K562 (cell line): ENCODE measurements at regions not wholly inside any gene's neighbourhood (a gene's known extent, or its start where the extent isn't known, plus 50 kb on each side); places are given as distances from the start of the nearest gene placed in this dataset.

Source experiments
- ATAC-seq: fragments of 200-7000 bp; cut with Tn5 transposase; 3 replicates; pipeline ENCODE4 v1.9.1; 2020; ENCODE audit warnings: moderate library complexity
- BruUV-seq: library from RNA; stranded (reverse); fragments of 400-500 nt; replicated peaks from 2 replicates; lab custom pipeline; 2021; lab: Mats Ljungman, UMichigan
- CTCF ChIA-PET: fragments of 300-600 bp; formaldehyde crosslinking; extraction: SDS; loops from one replicate; lab custom pipeline; 2021; ENCODE audit warnings: low intra/inter-chr PET ratio; lab: Yijun Ruan, JAX
- POLR2A ChIA-PET: fragments of 300-600, 350-650 bp; sonication (Branson Sonifier 250); formaldehyde crosslinking; extraction: SDS; loops from one replicate; lab custom pipeline; 2021; ENCODE audit warnings: antibody characterized with exemption, inconsistent platforms; lab: Yijun Ruan, JAX
- DNase-seq, 4 experiments: peaks; one replicate each; pipeline versions ENCODE4 v3.0.0 to v3.0.0-alpha.2; 2011 to 2018; ENCODE audit warnings: low spot score in 3 of 4, mixed read lengths in 3 of 4; ENCODE audit errors: extremely low read depth in 1 of 4
- FAIRE-seq: peaks from 2 replicates; lab custom pipeline; 2011; peaks lifted over from hg19 to GRCh38; lab: Jason Lieb, UNC
- H2AFZ ChIP-seq: 2 replicates; pipeline ENCODE4 v1.6.0; 2011; ENCODE audit warnings: low read depth, low read length, control low read depth, inconsistent platforms
- H3K27ac ChIP-seq: fragments of 200-600 bp; 3 replicates; pipeline ENCODE4 v1.8.0; 2011; ENCODE audit warnings: low read depth, mild to moderate bottlenecking, control low read depth, inconsistent platforms, low read length, moderate library complexity, mixed read lengths; ENCODE audit errors: extremely low read depth
- H3K27me3 ChIP-seq, 2 experiments: fragments of 300-600 bp in 1 of 2; 2 replicates in 1 of 2; 3 replicates in 1 of 2; pipeline versions ENCODE4 v1.6.0 to v1.8.0; 2011; ENCODE audit warnings: inconsistent platforms in 2 of 2, low read length in 2 of 2, mild to moderate bottlenecking in 1 of 2, mixed read lengths in 1 of 2, moderate library complexity in 1 of 2; ENCODE audit not compliant: control insufficient read depth in 2 of 2, insufficient read depth in 2 of 2
- H3K36me3 ChIP-seq: fragments of 300-600 bp; 3 replicates; pipeline ENCODE4 v1.8.0; 2011; ENCODE audit warnings: mild to moderate bottlenecking, low read length, inconsistent platforms; ENCODE audit not compliant: control insufficient read depth, insufficient read depth
- H3K4me1 ChIP-seq, 2 experiments: fragments of 200-600 bp in 1 of 2; replicated peaks in 1 of 2; 2 replicates in 1 of 2; 3 replicates in 1 of 2; pipeline versions ENCODE4 v1.5.1 to v1.8.0; 2011; ENCODE audit warnings: inconsistent platforms in 2 of 2, low read length in 2 of 2, mild to moderate bottlenecking in 1 of 2, mixed read lengths in 1 of 2, moderate library complexity in 1 of 2; ENCODE audit not compliant: control insufficient read depth in 2 of 2, insufficient read depth in 2 of 2
- H3K4me2 ChIP-seq: 2 replicates; pipeline ENCODE4 v1.6.1; 2011; ENCODE audit warnings: low read length, control low read depth, inconsistent platforms, mixed read lengths; ENCODE audit not compliant: insufficient read depth
- H3K4me3 ChIP-seq: fragments of 200-600 bp; sonication (generic), shearing (Covaris generic); 2 replicates; pipeline ENCODE4 v1.5.1; 2016; ENCODE audit warnings: control low read depth, inconsistent platforms
- H3K79me2 ChIP-seq: fragments of 200-600 bp; 3 replicates; pipeline ENCODE4 v1.8.0; 2011; ENCODE audit warnings: low read length, inconsistent platforms; ENCODE audit not compliant: control insufficient read depth, insufficient read depth
- H3K9ac ChIP-seq, 2 experiments: 2 replicates each; pipeline versions ENCODE4 v1.6.0 to v1.6.1; 2011; ENCODE audit warnings: low read depth in 2 of 2, low read length in 2 of 2, control low read depth in 1 of 2, inconsistent platforms in 1 of 2, mild to moderate bottlenecking in 1 of 2, mixed read lengths in 1 of 2; ENCODE audit not compliant: insufficient read depth in 1 of 2
- H3K9me1 ChIP-seq: one replicate; pipeline ENCODE4 v1.6.0; 2011; ENCODE audit warnings: inconsistent platforms, mild to moderate bottlenecking, low read length, moderate library complexity; ENCODE audit not compliant: control insufficient read depth, insufficient read depth
- H3K9me3 ChIP-seq: replicated peaks from 2 replicates; pipeline ENCODE4 v1.5.1; 2011; ENCODE audit warnings: low read depth, low read length, inconsistent platforms; ENCODE audit not compliant: control insufficient read depth, insufficient read depth
- H4K20me1 ChIP-seq: replicated peaks from 2 replicates; pipeline ENCODE4 v1.6.1; 2011; ENCODE audit warnings: low read length, inconsistent platforms, mixed read lengths; ENCODE audit not compliant: control insufficient read depth, insufficient read depth
- WGBS: fragments of 100-300 bp; shearing (Covaris generic); methylation state at CpG from one replicate; pipeline ENCODE4 v1.1.6; 2016; ENCODE audit warnings: low coverage, mixed read lengths; ENCODE audit not compliant: insufficient coverage; ENCODE audit errors: missing lambda C conversion rate; 5-methylcytosine and 5-hydroxymethylcytosine counted together
- in situ Hi-C: fragments of 300-500 bp; cut with MboI; formaldehyde crosslinking; loops from 4 replicates; pipeline ENCODE4 v1.15.0; 2018; ENCODE audit warnings: inconsistent platforms, mixed read lengths
- intact Hi-C: fragments of 100-400 bp; cut with micrococcal nuclease; formaldehyde crosslinking; loops from 2 replicates; pipeline ENCODE4 v1.14.2; 2022
- TF ChIP-seq, protein P1 (sequence below): fragments of 450-650 bp; formaldehyde crosslinking; IDR thresholded peaks from 2 replicates; pipeline ENCODE4 v1.4.0; 2022; ENCODE audit warnings: mild to moderate bottlenecking, moderate library complexity
- TF ChIP-seq, protein P2 (sequence below), 2 experiments: fragments of 450-650 bp in 1 of 2; sonication (generic) in 1 of 2; formaldehyde crosslinking in 1 of 2; IDR thresholded peaks; 2 replicates each; pipeline versions ENCODE4 v1.7.1 to v1.9.0; 2016 to 2022; ENCODE audit warnings: inconsistent platforms in 1 of 2, mild to moderate bottlenecking in 1 of 2, missing genetic modification reagents in 1 of 2

DNA sequence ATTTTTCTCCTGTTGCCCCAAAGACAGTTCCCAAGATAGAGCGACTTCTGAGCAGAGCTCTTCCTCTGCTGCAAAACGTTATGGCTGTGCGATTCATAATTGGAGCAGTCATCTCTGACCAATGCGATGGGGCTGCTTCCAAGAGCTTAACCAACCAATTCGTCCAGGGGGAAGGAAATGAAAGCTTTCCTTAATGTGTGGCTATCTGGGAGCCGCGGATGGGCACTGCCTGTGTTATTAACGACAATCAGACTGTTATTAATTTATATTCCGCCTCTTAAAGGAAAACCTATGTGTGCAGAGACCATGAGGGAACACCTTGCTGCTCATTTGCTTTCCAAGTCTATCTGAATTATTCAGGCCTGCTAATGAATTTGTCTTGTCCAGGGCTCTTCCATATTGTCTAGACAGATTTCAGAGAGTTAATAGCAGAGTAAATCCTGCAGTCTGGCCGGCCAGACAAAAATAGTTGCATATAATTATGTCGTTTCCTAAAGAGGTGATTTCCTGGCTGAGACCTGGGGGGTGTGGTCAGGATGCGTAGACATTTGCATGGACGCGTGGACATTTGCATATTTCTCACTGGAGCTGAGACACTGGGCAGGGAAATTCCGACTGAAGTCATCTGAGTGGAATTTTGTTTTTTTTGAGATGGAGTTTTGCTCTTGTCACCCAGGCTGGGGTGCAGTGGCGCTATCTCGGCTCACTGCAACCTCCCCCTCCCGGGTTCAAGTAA is 135.4 kb downstream of the HMX1 start:
- Histone ChIP-seq H3K27ac (no peak overlapping the region), H3K27me3 (peaks cover 2 to 26% of the 10 kb centered on the region in 2 experiments; a peak in 2 of 5 replicates), H3K79me2 (no peaks in the 10 kb centered on the region), H3K4me3 (no peak overlapping the region), H3K9me3 (no peaks in the 10 kb centered on the region), H3K36me3 (no peaks in the 10 kb centered on the region), H3K4me1 (no peaks in the 10 kb centered on the region), H2AFZ (no peak overlapping the region), H3K9ac (no peak overlapping the region), H3K4me2 (no peak overlapping the region), H3K9me1 (no peaks in the 10 kb centered on the region), H4K20me1 (no peaks in the 10 kb centered on the region)
- DNase-seq (no peak), FAIRE-seq (no peak), ATAC-seq (no peak)
- CTCF ChIA-PET, result no interaction called here
- TF ChIP-seq, protein P1, sequence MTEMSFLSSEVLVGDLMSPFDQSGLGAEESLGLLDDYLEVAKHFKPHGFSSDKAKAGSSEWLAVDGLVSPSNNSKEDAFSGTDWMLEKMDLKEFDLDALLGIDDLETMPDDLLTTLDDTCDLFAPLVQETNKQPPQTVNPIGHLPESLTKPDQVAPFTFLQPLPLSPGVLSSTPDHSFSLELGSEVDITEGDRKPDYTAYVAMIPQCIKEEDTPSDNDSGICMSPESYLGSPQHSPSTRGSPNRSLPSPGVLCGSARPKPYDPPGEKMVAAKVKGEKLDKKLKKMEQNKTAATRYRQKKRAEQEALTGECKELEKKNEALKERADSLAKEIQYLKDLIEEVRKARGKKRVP (CRISPR knock-in tag), result no peak
- TF ChIP-seq, protein P2, sequence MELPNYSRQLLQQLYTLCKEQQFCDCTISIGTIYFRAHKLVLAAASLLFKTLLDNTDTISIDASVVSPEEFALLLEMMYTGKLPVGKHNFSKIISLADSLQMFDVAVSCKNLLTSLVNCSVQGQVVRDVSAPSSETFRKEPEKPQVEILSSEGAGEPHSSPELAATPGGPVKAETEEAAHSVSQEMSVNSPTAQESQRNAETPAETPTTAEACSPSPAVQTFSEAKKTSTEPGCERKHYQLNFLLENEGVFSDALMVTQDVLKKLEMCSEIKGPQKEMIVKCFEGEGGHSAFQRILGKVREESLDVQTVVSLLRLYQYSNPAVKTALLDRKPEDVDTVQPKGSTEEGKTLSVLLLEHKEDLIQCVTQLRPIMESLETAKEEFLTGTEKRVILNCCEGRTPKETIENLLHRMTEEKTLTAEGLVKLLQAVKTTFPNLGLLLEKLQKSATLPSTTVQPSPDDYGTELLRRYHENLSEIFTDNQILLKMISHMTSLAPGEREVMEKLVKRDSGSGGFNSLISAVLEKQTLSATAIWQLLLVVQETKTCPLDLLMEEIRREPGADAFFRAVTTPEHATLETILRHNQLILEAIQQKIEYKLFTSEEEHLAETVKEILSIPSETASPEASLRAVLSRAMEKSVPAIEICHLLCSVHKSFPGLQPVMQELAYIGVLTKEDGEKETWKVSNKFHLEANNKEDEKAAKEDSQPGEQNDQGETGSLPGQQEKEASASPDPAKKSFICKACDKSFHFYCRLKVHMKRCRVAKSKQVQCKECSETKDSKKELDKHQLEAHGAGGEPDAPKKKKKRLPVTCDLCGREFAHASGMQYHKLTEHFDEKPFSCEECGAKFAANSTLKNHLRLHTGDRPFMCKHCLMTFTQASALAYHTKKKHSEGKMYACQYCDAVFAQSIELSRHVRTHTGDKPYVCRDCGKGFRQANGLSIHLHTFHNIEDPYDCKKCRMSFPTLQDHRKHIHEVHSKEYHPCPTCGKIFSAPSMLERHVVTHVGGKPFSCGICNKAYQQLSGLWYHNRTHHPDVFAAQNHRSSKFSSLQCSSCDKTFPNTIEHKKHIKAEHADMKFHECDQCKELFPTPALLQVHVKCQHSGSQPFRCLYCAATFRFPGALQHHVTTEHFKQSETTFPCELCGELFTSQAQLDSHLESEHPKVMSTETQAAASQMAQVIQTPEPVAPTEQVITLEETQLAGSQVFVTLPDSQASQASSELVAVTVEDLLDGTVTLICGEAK (IDR thresholded peaks at IDR 0.05), result no peak
- TF ChIP-seq, protein P2 (CRISPR knock-in tag; IDR thresholded peaks at IDR 0.05), result no peak
- in situ Hi-C loops (no loop called here), intact Hi-C loops (no loop called here)
- POLR2A ChIA-PET, result interaction anchor here (0.6 kb wide), 1 partner anchor 870 kb away, joined by 3 read pairs; no protein-coding TSS in a partner anchor
- WGBS, result under 1% methylated on average over 17 of the region's 18 CpGs
- no TSS peak for BruUV-seq
